RWPE2 (cell line): ENCODE measurements at regions not wholly inside any gene's neighbourhood (a gene's known extent, or its start where the extent isn't known, plus 50 kb on each side); places are given as distances from the start of the nearest gene placed in this dataset.

Source experiments
- ATAC-seq: fragments of 200-7000 bp; cut with Tn5 transposase; 3 replicates; pipeline ENCODE4 v1.9.1; 2021; ENCODE audit warnings: low read depth
- DNase-seq: peaks from one replicate; pipeline ENCODE4 v3.0.0-alpha.2; 2020; ENCODE audit warnings: low spot score
- H3K27ac ChIP-seq: fragments of 450-650 bp; 2 replicates; pipeline ENCODE4 v1.5.1; 2017; ENCODE audit warnings: mild to moderate bottlenecking; ENCODE audit not compliant: poor library complexity, severe bottlenecking
- H3K27me3 ChIP-seq: fragments of 250-450 bp; sonication (Bioruptor Pico); 2 replicates; pipeline ENCODE4 v1.5.1; 2021; ENCODE audit warnings: mild to moderate bottlenecking, moderate library complexity; ENCODE audit not compliant: insufficient read depth, poor library complexity, severe bottlenecking
- H3K36me3 ChIP-seq: fragments of 250-450 bp; sonication (Bioruptor Pico); 2 replicates; pipeline ENCODE4 v1.5.1; 2020; ENCODE audit warnings: low read depth, mild to moderate bottlenecking, moderate library complexity
- H3K4me1 ChIP-seq: fragments of 250-450 bp; sonication (Bioruptor Pico); 2 replicates; pipeline ENCODE4 v1.5.1; 2021; ENCODE audit warnings: mild to moderate bottlenecking, moderate library complexity; ENCODE audit not compliant: insufficient read depth, poor library complexity, severe bottlenecking
- H3K4me3 ChIP-seq: fragments of 250-450 bp; sonication (Bioruptor Pico); 2 replicates; pipeline ENCODE4 v1.5.1; 2021; ENCODE audit warnings: mild to moderate bottlenecking, moderate library complexity; ENCODE audit not compliant: severe bottlenecking
- H3K9me3 ChIP-seq: fragments of 250-450 bp; sonication (Bioruptor Pico); 2 replicates; pipeline ENCODE4 v1.5.1; 2021; ENCODE audit warnings: mild to moderate bottlenecking, moderate library complexity; ENCODE audit not compliant: severe bottlenecking
- CTCF ChIP-seq: fragments of 450-650 bp; IDR thresholded peaks from one replicate; pipeline ENCODE4 v1.5.1; 2017; ENCODE audit warnings: mild to moderate bottlenecking, moderate library complexity; ENCODE audit not compliant: poor library complexity, severe bottlenecking

- Histone ChIP-seq H3K27ac (no peak overlapping the region), H3K9me3 (no peaks in the 10 kb centered on the region), H3K4me3 (no peak overlapping the region), H3K4me1 (no peaks in the 10 kb centered on the region), H3K27me3 (no peaks in the 10 kb centered on the region), H3K36me3 (no peaks in the 10 kb centered on the region)
- TF ChIP-seq CTCF: no peak
- DNase-seq (no peak), ATAC-seq (no peak)
Observed at GRCh38 chr11:130698174-130698573, 218.1 kb downstream of the SNX19 start.

GRCh38 chr11:130699561-130699960, 216.7 kb downstream of the SNX19 start:
- ATAC-seq: no peak

GRCh38 chr11:130700092-130700491, 216.2 kb downstream of the SNX19 start:
- no peaks in the 10 kb centered on the region for H3K9me3 ChIP-seq
- no peak overlapping the region for H3K4me3 ChIP-seq
- H3K36me3 ChIP-seq: no peaks in the 10 kb centered on the region
- ATAC-seq (no peak), DNase-seq (no peak)
- no peak for TF ChIP-seq CTCF
- no peaks in the 10 kb centered on the region for H3K27me3 ChIP-seq
- no peak overlapping the region for H3K27ac ChIP-seq
- no peaks in the 10 kb centered on the region for H3K4me1 ChIP-seq

More at GRCh38 chr11:130699561-130699960, 216.7 kb downstream of the SNX19 start:
- no peak overlapping the region for H3K27ac ChIP-seq
- H3K27me3 ChIP-seq: no peaks in the 10 kb centered on the region
- H3K9me3 ChIP-seq: no peaks in the 10 kb centered on the region
- TF ChIP-seq CTCF: no peak
- no peaks in the 10 kb centered on the region for H3K36me3 ChIP-seq
- no peaks in the 10 kb centered on the region for H3K4me1 ChIP-seq
- no peak for DNase-seq
- H3K4me3 ChIP-seq: no peak overlapping the region

- ATAC-seq (no peak), DNase-seq (no peak)
- H3K9me3 ChIP-seq: no peaks in the 10 kb centered on the region
- no peaks in the 10 kb centered on the region for H3K27me3 ChIP-seq
- no peak overlapping the region for H3K4me3 ChIP-seq
- TF ChIP-seq CTCF: no peak
- H3K27ac ChIP-seq: no peak overlapping the region
- H3K4me1 ChIP-seq: no peaks in the 10 kb centered on the region
- no peaks in the 10 kb centered on the region for H3K36me3 ChIP-seq
Observed at GRCh38 chr11:130703489-130704190, 212.6 kb downstream of the SNX19 start.

- no peak; the same call in 2 of the 3 replicates for ATAC-seq
- no peak overlapping the region for H3K4me3 ChIP-seq
- H3K27me3 ChIP-seq: no peaks in the 10 kb centered on the region
- H3K36me3 ChIP-seq: no peaks in the 10 kb centered on the region
- TF ChIP-seq CTCF: no peak
- no peak overlapping the region for H3K27ac ChIP-seq
- DNase-seq: no peak
- H3K9me3 ChIP-seq: no peaks in the 10 kb centered on the region
- no peaks in the 10 kb centered on the region for H3K4me1 ChIP-seq
Observed at GRCh38 chr11:130705670-130706421, 210.4 kb downstream of the SNX19 start.
